ENCODE measurements at regions not wholly inside any gene's neighbourhood (a gene's known extent, or its start where the extent isn't known, plus 50 kb on each side); places are given as distances from the start of the nearest gene placed in this dataset.

- intact Hi-C loops (cut with DNase I, micrococcal nuclease) = no loop called here
- H3K36me3 ChIP-seq (ENCODE audit: low read depth) = no peaks in the 10 kb centered on the region
- no peak overlapping the region for H3K4me3 ChIP-seq
- TF ChIP-seq, protein P1, sequence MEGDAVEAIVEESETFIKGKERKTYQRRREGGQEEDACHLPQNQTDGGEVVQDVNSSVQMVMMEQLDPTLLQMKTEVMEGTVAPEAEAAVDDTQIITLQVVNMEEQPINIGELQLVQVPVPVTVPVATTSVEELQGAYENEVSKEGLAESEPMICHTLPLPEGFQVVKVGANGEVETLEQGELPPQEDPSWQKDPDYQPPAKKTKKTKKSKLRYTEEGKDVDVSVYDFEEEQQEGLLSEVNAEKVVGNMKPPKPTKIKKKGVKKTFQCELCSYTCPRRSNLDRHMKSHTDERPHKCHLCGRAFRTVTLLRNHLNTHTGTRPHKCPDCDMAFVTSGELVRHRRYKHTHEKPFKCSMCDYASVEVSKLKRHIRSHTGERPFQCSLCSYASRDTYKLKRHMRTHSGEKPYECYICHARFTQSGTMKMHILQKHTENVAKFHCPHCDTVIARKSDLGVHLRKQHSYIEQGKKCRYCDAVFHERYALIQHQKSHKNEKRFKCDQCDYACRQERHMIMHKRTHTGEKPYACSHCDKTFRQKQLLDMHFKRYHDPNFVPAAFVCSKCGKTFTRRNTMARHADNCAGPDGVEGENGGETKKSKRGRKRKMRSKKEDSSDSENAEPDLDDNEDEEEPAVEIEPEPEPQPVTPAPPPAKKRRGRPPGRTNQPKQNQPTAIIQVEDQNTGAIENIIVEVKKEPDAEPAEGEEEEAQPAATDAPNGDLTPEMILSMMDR (IDR thresholded peaks at IDR 0.05) = no peak
- no peaks in the 10 kb centered on the region for H3K4me1 ChIP-seq (ENCODE audit: low read depth)
- no peak for DNase-seq
- no peaks in the 10 kb centered on the region for H3K9me3 ChIP-seq
- ATAC-seq = no peak
Measured at GRCh38 chr13:88745011-88745410, 1073.8 kb downstream of the SLITRK5 start.

DNA sequence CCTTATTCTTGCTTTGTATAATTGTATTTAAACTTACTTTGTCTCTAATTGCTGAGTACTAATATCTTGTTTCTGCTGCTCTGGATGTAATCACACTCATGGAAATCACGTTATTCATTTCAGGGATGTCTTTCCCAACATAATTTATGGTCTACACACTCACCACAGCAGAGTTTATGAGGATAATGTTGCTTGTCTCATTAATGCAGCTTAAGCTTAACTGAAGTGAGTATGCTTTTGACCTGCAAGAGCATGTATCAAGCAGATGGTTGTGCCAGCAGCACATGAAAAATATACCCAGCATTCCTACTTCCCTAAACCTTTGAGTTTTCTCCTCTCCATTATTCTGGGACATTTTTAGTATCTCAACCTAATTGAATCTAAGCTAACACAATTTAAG, 1080.9 kb downstream of the SLITRK5 start:
- TF ChIP-seq, protein P1 (IDR thresholded peaks at IDR 0.05) = no peak
- no peaks in the 10 kb centered on the region for H3K36me3 ChIP-seq (ENCODE audit: low read depth)
- no peaks in the 10 kb centered on the region for H3K9me3 ChIP-seq
- intact Hi-C loops (cut with DNase I, micrococcal nuclease) = no loop called here
- ATAC-seq = no peak
- H3K4me1 ChIP-seq (ENCODE audit: low read depth) = no peaks in the 10 kb centered on the region
- DNase-seq = no peak
- H3K4me3 ChIP-seq = no peak overlapping the region

GRCh38 chr13:88754141-88754540, 1083.0 kb downstream of the SLITRK5 start:
- no peak for ATAC-seq
- TF ChIP-seq, protein P1 (IDR thresholded peaks at IDR 0.05) = no peak
- H3K36me3 ChIP-seq (ENCODE audit: low read depth) = no peaks in the 10 kb centered on the region
- intact Hi-C loops (cut with DNase I, micrococcal nuclease) = no loop called here
- no peak for DNase-seq
- no peak overlapping the region for H3K4me3 ChIP-seq
- H3K9me3 ChIP-seq = no peaks in the 10 kb centered on the region
- H3K4me1 ChIP-seq (ENCODE audit: low read depth) = no peaks in the 10 kb centered on the region

DNA sequence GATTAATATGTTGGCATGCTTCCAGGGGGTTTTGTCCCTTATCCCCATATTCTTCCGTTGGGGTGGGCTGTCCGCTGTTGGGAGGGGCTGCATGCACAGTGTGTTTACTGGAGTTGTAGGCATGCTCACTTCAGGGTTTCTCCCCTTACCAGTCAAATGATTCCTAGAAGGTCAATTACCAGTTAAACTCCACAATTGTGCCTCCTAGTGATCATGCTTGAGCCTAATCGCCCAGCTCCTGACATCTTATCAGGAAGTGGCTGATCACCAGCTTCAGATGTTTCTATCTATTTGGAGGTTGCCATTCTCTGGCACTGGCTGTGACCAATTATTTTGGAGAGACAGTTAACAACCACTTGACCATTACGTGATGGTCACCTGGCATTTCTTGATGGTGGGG, 1090.0 kb downstream of the SLITRK5 start:
- Histone ChIP-seq H3K36me3 (ENCODE audit: low read depth) (no peaks in the 10 kb centered on the region), H3K9me3 (no peaks in the 10 kb centered on the region), H3K4me3 (no peak overlapping the region), H3K4me1 (ENCODE audit: low read depth) (no peaks in the 10 kb centered on the region)
- intact Hi-C loops (cut with DNase I, micrococcal nuclease) = no loop called here
- ATAC-seq (no peak), DNase-seq (no peak)
- TF ChIP-seq, protein P1 (IDR thresholded peaks at IDR 0.05) = no peak

DNA sequence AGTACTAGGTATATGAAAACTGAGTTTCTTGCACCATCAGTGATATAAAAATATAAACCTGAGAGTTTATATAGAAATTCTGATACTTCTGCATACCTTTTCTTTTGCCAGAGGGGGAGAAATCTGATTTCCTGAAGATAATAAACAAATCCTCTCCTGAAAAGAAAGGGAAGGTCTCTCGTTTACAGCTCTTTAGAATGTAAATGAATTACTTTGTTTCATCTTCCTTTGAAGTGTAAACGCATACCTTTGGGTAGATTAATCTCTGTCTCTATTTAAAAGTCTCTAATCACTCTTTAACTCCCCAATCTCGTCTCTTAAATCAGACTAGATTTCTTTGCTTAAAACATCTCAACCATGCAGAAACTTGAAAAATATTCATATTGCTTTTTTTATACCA, 1092.9 kb downstream of the SLITRK5 start:
- no peak overlapping the region for H3K4me3 ChIP-seq

More for the DNA sequence above, 1092.9 kb downstream of the SLITRK5 start:
- H3K36me3 ChIP-seq (ENCODE audit: low read depth) = no peaks in the 10 kb centered on the region
- no peaks in the 10 kb centered on the region for H3K9me3 ChIP-seq
- TF ChIP-seq, protein P1 (IDR thresholded peaks at IDR 0.05) = no peak
- intact Hi-C loops (cut with DNase I, micrococcal nuclease) = no loop called here
- ATAC-seq (no peak), DNase-seq (no peak)
- no peaks in the 10 kb centered on the region for H3K4me1 ChIP-seq (ENCODE audit: low read depth)
